ENCODE measurements at regions not wholly inside any gene's neighbourhood (a gene's known extent, or its start where the extent isn't known, plus 50 kb on each side); places are given as distances from the start of the nearest gene placed in this dataset.
"Not testable (repeated sequence)": the region's sequence is repeated elsewhere in the genome, so short reads cannot be mapped to it uniquely, and the experiment has no call there.

GRCh38 chr18:8912348-8913326 lies 189.9 kb upstream of the NDUFV2 start:
- no peak for DNase-seq (ENCODE audit: low read depth in 2 of 2, low spot score in 1 of 2)

GRCh38 chr18:8913606-8914403 lies 188.7 kb upstream of the NDUFV2 start:
- not testable (repeated sequence) for DNase-seq (ENCODE audit: low read depth in 2 of 2, low spot score in 1 of 2)

GRCh38 chr18:8914404-8915264 lies 187.9 kb upstream of the NDUFV2 start:
- not testable (repeated sequence) for DNase-seq (ENCODE audit: low read depth in 2 of 2, low spot score in 1 of 2)

- not testable (repeated sequence) for DNase-seq (ENCODE audit: low read depth in 2 of 2, low spot score in 1 of 2)
Observed at GRCh38 chr18:8920856-8921787, 181.4 kb upstream of the NDUFV2 start.

- no peak for DNase-seq (ENCODE audit: low read depth in 2 of 2, low spot score in 1 of 2)
Observed at GRCh38 chr18:8926464-8926863, 176.0 kb upstream of the NDUFV2 start.

- DNase-seq (ENCODE audit: low read depth in 2 of 2, low spot score in 1 of 2): no peak
Observed at GRCh38 chr18:8928044-8928443, 174.5 kb upstream of the NDUFV2 start.

- no peak for DNase-seq (ENCODE audit: low read depth in 2 of 2, low spot score in 1 of 2)
Observed at GRCh38 chr18:8928847-8929780, 173.4 kb upstream of the NDUFV2 start.

- no peak for DNase-seq (ENCODE audit: low read depth in 2 of 2, low spot score in 1 of 2)
Observed at GRCh38 chr18:8930990-8931616, 171.4 kb upstream of the NDUFV2 start.

- no peak for DNase-seq (ENCODE audit: low read depth in 2 of 2, low spot score in 1 of 2)
Observed at GRCh38 chr18:8932866-8933265, 169.6 kb upstream of the NDUFV2 start.

- DNase-seq (ENCODE audit: low read depth in 2 of 2, low spot score in 1 of 2): no peak
Observed at GRCh38 chr18:8933714-8934284, 168.7 kb upstream of the NDUFV2 start.

- DNase-seq (ENCODE audit: low read depth in 2 of 2, low spot score in 1 of 2): not testable (repeated sequence)
Observed at GRCh38 chr18:8935346-8935745, 167.2 kb upstream of the NDUFV2 start.

- DNase-seq (ENCODE audit: low read depth in 2 of 2, low spot score in 1 of 2): no peak
Observed at GRCh38 chr18:8936619-8937018, 165.9 kb upstream of the NDUFV2 start.

- no peak for DNase-seq (ENCODE audit: low read depth in 2 of 2, low spot score in 1 of 2)
Observed at GRCh38 chr18:8937160-8938094, 165.1 kb upstream of the NDUFV2 start.

GRCh38 chr18:8938817-8939216 lies 163.7 kb upstream of the NDUFV2 start:
- no peak for DNase-seq (ENCODE audit: low read depth in 2 of 2, low spot score in 1 of 2)

GRCh38 chr18:8942021-8942908 lies 160.2 kb upstream of the NDUFV2 start:
- no peak for DNase-seq (ENCODE audit: low read depth in 2 of 2, low spot score in 1 of 2)
